HepG2 (cell line): ENCODE measurements at regions not wholly inside any gene's neighbourhood (a gene's known extent, or its start where the extent isn't known, plus 50 kb on each side); places are given as distances from the start of the nearest gene placed in this dataset.

ENCODE experiments used
- ATAC-seq: fragments of 200-7000 bp; cut with Tn5 transposase; 3 replicates; pipeline ENCODE4 v1.9.1; 2020; ENCODE audit warnings: mild to moderate bottlenecking, moderate library complexity
- BruUV-seq: library from RNA; stranded (reverse); fragments of 400-500 nt; replicated peaks from 2 replicates; lab custom pipeline; 2021; lab: Mats Ljungman, UMichigan
- CTCF ChIA-PET: fragments of 300-600 bp; formaldehyde crosslinking; extraction: SDS; loops from one replicate; lab custom pipeline; 2021; ENCODE audit warnings: low total read pairs, inconsistent platforms, low intra/inter-chr PET ratio; lab: Yijun Ruan, JAX
- POLR2A ChIA-PET: fragments of 350-600 bp; sonication (Branson Sonifier 250); formaldehyde crosslinking; loops from one replicate; lab custom pipeline; 2020; ENCODE audit warnings: antibody characterized with exemption, inconsistent platforms; lab: Yijun Ruan, JAX
- DNase-seq: peaks from one replicate; pipeline ENCODE4 v3.0.0-alpha.2; 2015; ENCODE audit warnings: low spot score
- FAIRE-seq: peaks from 3 replicates; lab custom pipeline; 2011; peaks lifted over from hg19 to GRCh38; lab: Jason Lieb, UNC
- H2AFZ ChIP-seq: one replicate; pipeline ENCODE4 v1.6.1; 2011; ENCODE audit warnings: low read length, inconsistent platforms
- H3K27ac ChIP-seq: fragments of 300-600 bp; 3 replicates; pipeline ENCODE4 v1.8.0; 2011; ENCODE audit warnings: mixed run types, mild to moderate bottlenecking, mixed read lengths, low read length, inconsistent platforms; ENCODE audit not compliant: insufficient read depth; ENCODE audit errors: extremely low read length
- H3K27me3 ChIP-seq, 2 experiments: fragments of 200-600 bp in 1 of 2; 2 replicates in 1 of 2; 3 replicates in 1 of 2; pipeline versions ENCODE4 v1.6.0 to v1.8.0; 2011; ENCODE audit warnings: low read length in 2 of 2, mild to moderate bottlenecking in 2 of 2, moderate library complexity in 2 of 2, inconsistent platforms in 1 of 2; ENCODE audit not compliant: insufficient read depth in 2 of 2, control insufficient read depth in 1 of 2
- H3K36me3 ChIP-seq, 2 experiments: fragments of 200-600 bp in 1 of 2; replicated peaks in 1 of 2; 2 replicates in 1 of 2; 3 replicates in 1 of 2; pipeline versions ENCODE4 v1.5.1 to v1.8.0; 2011; ENCODE audit warnings: low read length in 2 of 2, inconsistent platforms in 1 of 2; ENCODE audit not compliant: insufficient read depth in 2 of 2, control insufficient read depth in 1 of 2
- H3K4me1 ChIP-seq: 2 replicates; pipeline ENCODE4 v1.5.1; 2012; ENCODE audit warnings: low read length, inconsistent platforms; ENCODE audit not compliant: insufficient read depth
- H3K4me2 ChIP-seq: 2 replicates; pipeline ENCODE4 v1.6.0; 2011; ENCODE audit warnings: low read depth, low read length, inconsistent platforms
- H3K4me3 ChIP-seq, 3 experiments: fragments of 200-600 bp in 1 of 3; sonication (generic), shearing (Covaris generic) in 1 of 3; replicated peaks in 1 of 3; 2 replicates each; pipeline ENCODE4 v1.5.1; 2011 to 2016; ENCODE audit warnings: low read length in 3 of 3, inconsistent platforms in 2 of 3, low read depth in 2 of 3, mild to moderate bottlenecking in 2 of 3, control low read depth in 1 of 3, mixed read lengths in 1 of 3; ENCODE audit not compliant: insufficient read depth in 1 of 3
- H3K79me2 ChIP-seq: one replicate; pipeline ENCODE4 v1.6.1; 2011; ENCODE audit warnings: low read length, inconsistent platforms; ENCODE audit not compliant: insufficient read depth
- H3K9ac ChIP-seq: 2 replicates; pipeline ENCODE4 v1.6.0; 2011; ENCODE audit warnings: mild to moderate bottlenecking, low read depth, low read length, inconsistent platforms; ENCODE audit not compliant: insufficient read depth
- H3K9me3 ChIP-seq: 2 replicates; pipeline ENCODE4 v1.5.1; 2012; ENCODE audit warnings: mild to moderate bottlenecking, low read length
- H4K20me1 ChIP-seq: 2 replicates; pipeline ENCODE4 v1.6.0; 2011; ENCODE audit warnings: inconsistent platforms, mild to moderate bottlenecking, low read length, moderate library complexity; ENCODE audit not compliant: insufficient read depth
- AFF4 ChIP-seq: sonication (generic); formaldehyde crosslinking; IDR thresholded peaks from 2 replicates; pipeline ENCODE4 v1.4.0; 2020; ENCODE audit warnings: missing genetic modification reagents
- CCAR2 ChIP-seq: fragments of 200-400 bp; formaldehyde crosslinking; optimal IDR thresholded peaks from 2 replicates; pipeline ENCODE3; 2018; ENCODE audit warnings: low read depth, mild to moderate bottlenecking, low read length, moderate library complexity
- E2F2 ChIP-seq: sonication (generic); formaldehyde crosslinking; IDR thresholded peaks from 2 replicates; pipeline ENCODE4 v1.4.0; 2020; ENCODE audit warnings: missing genetic modification reagents, borderline replicate concordance
- FOSL2 ChIP-seq: sonication (generic); formaldehyde crosslinking; IDR thresholded peaks from 2 replicates; pipeline ENCODE4 v1.4.0; 2020; ENCODE audit warnings: missing genetic modification reagents
- KLF6 ChIP-seq: IDR thresholded peaks from 2 replicates; pipeline ENCODE4 v1.8.0; 2016; ENCODE audit warnings: missing biosample characterization, missing genetic modification reagents
- KMT2A ChIP-seq: sonication (generic); formaldehyde crosslinking; IDR thresholded peaks from 2 replicates; pipeline ENCODE4 v1.4.0; 2020; ENCODE audit warnings: missing genetic modification reagents
- NFE2L2 ChIP-seq: fragments of 150-350 bp; IDR thresholded peaks from 2 replicates; pipeline ENCODE4 v1.6.1; 2014; ENCODE audit warnings: low read length
- NR3C1 ChIP-seq: sonication (generic); formaldehyde crosslinking; IDR thresholded peaks from 2 replicates; pipeline ENCODE4 v1.4.0; 2020; ENCODE audit warnings: missing genetic modification reagents
- POGK ChIP-seq: sonication (generic); formaldehyde crosslinking; conservative IDR thresholded peaks from 2 replicates; pipeline ENCODE4 v1.8.0; 2022; ENCODE audit warnings: mild to moderate bottlenecking, moderate library complexity, missing genetic modification reagents
- POLR2A ChIP-seq, 2 experiments: IDR thresholded peaks; 2 replicates each; pipeline ENCODE4 v1.6.1; 2011; ENCODE audit warnings: low read depth in 2 of 2, low read length in 2 of 2, mild to moderate bottlenecking in 1 of 2, moderate library complexity in 1 of 2; ENCODE audit not compliant: insufficient read depth in 1 of 2
- RBM39 ChIP-seq: fragments of 200-400 bp; formaldehyde crosslinking; IDR thresholded peaks from one replicate; pipeline ENCODE4 v1.6.1; 2018; ENCODE audit warnings: antibody characterized with exemption, mild to moderate bottlenecking, low read depth, low read length; ENCODE audit not compliant: poor library complexity, severe bottlenecking
- RFX3 ChIP-seq: IDR thresholded peaks from 2 replicates; pipeline ENCODE4 v1.6.1; 2016; ENCODE audit warnings: missing biosample characterization, missing genetic modification reagents
- SALL1 ChIP-seq: sonication (generic); formaldehyde crosslinking; IDR thresholded peaks from 2 replicates; pipeline ENCODE4 v1.8.0; 2022; ENCODE audit warnings: mild to moderate bottlenecking, missing genetic modification reagents
- SIN3A ChIP-seq: IDR thresholded peaks from 2 replicates; pipeline ENCODE4 v1.6.1; 2011; ENCODE audit warnings: low read depth, mild to moderate bottlenecking, control low read depth, low read length, borderline replicate concordance
- SNAPC5 ChIP-seq: sonication (generic); formaldehyde crosslinking; IDR thresholded peaks from 2 replicates; pipeline ENCODE4 v1.8.1; 2023; ENCODE audit warnings: mild to moderate bottlenecking, missing genetic modification reagents, borderline replicate concordance
- ZMAT5 ChIP-seq: sonication (generic); formaldehyde crosslinking; IDR thresholded peaks from 2 replicates; pipeline ENCODE4 v1.5.0; 2020; ENCODE audit warnings: mild to moderate bottlenecking, low read depth, missing genetic modification reagents, borderline replicate concordance
- ZNF256 ChIP-seq: sonication (generic); formaldehyde crosslinking; conservative IDR thresholded peaks from 2 replicates; pipeline ENCODE4 v1.4.0; 2020; ENCODE audit warnings: missing genetic modification reagents
- ZNF629 ChIP-seq: sonication (generic); formaldehyde crosslinking; conservative IDR thresholded peaks from 2 replicates; pipeline ENCODE4 v1.5.0; 2020; ENCODE audit warnings: missing genetic modification reagents
- ZNF75D ChIP-seq: sonication (generic); formaldehyde crosslinking; IDR thresholded peaks from 2 replicates; pipeline ENCODE4 v1.8.1; 2023; ENCODE audit warnings: missing genetic modification reagents, mild to moderate bottlenecking, borderline replicate concordance
- WGBS: methylation state at CpG from one replicate; pipeline ENCODE4 v1.1.6; 2017; ENCODE audit warnings: low lambda C conversion rate; 5-methylcytosine and 5-hydroxymethylcytosine counted together
- in situ Hi-C: cut with HindIII; loops from 2 replicates; pipeline ENCODE4 v1.10.0; 2017; ENCODE audit warnings: low pct_unique_long_range_greater_than_20kb; ENCODE audit not compliant: extremely low pct_ligation_motif_present
- intact Hi-C: fragments of 100-400 bp; cut with micrococcal nuclease; formaldehyde crosslinking; loops from one replicate; pipeline ENCODE4 v1.10.0; 2022; ENCODE audit not compliant: unreplicated experiment

GRCh38 chr4:110926841-110927400 lies 304.0 kb upstream of the PITX2 start:
- H3K79me2 ChIP-seq: no peaks in the 10 kb centered on the region
- H3K9ac ChIP-seq: no peak overlapping the region
- 0 out of 2 replicates have a peak, but pooled peaks cover 1% of the 10 kb centered on the region for H3K4me1 ChIP-seq
- H3K27ac ChIP-seq: no peak overlapping the region
- H3K36me3 ChIP-seq: no peaks in the 10 kb centered on the region
- no TSS peak for BruUV-seq
- ChIA-PET POLR2A (no interaction called here), CTCF (no interaction called here)
- no peak overlapping the region for H3K4me2 ChIP-seq
- H3K27me3 ChIP-seq: no peaks in the 10 kb centered on the region
- in situ Hi-C loops (no loop called here), intact Hi-C loops (no loop called here)
- TF ChIP-seq NR3C1: no peak
- TF ChIP-seq KMT2A (CRISPR knock-in tag): no peak
- TF ChIP-seq KLF6 (CRISPR knock-in tag): no peak
- TF ChIP-seq POLR2A (IDR thresholded peaks at IDR 0.05; ENCODE audit: insufficient read depth in 1 of 2, low read depth in 2 of 2, low read length in 2 of 2): no peak
- no peak for TF ChIP-seq FOSL2
- TF ChIP-seq ZMAT5 (CRISPR knock-in tag): no peak
- no peak for TF ChIP-seq RFX3
- TF ChIP-seq E2F2: no peak
- TF ChIP-seq ZNF75D: no peak
- no peak for TF ChIP-seq SNAPC5
- TF ChIP-seq CCAR2: no peak
- TF ChIP-seq AFF4 (CRISPR knock-in tag): no peak
- no peak for TF ChIP-seq RBM39
- no peak for TF ChIP-seq POGK (CRISPR knock-in tag)
- TF ChIP-seq NFE2L2: no peak
- no peak for TF ChIP-seq SALL1
- TF ChIP-seq ZNF629 (CRISPR knock-in tag): no peak
- no peak for TF ChIP-seq ZNF256 (CRISPR knock-in tag)
- no peak for TF ChIP-seq SIN3A
- 3% methylated on average over 3 of the region's 3 CpGs for WGBS
- DNase-seq: no peak
- ATAC-seq: no peak
- no peak overlapping the region for H3K4me3 ChIP-seq
- no peaks in the 10 kb centered on the region for H4K20me1 ChIP-seq
- no peak for FAIRE-seq
- no peaks in the 10 kb centered on the region for H3K9me3 ChIP-seq
- H2AFZ ChIP-seq: no peak overlapping the region
